Rectal smooth muscle tissue (tissue), 1 donor: ENCODE measurements at regions not wholly inside any gene's neighbourhood (a gene's known extent, or its start where the extent isn't known, plus 50 kb on each side); places are given as distances from the start of the nearest gene placed in this dataset.

ENCODE experiments used
- H3K27ac ChIP-seq: one replicate; pipeline ENCODE4 v1.7.0; 2013; ENCODE audit warnings: low read depth, low read length, inconsistent platforms
- H3K27me3 ChIP-seq: one replicate; pipeline ENCODE4 v1.7.0; 2013; ENCODE audit warnings: low read length; ENCODE audit not compliant: control insufficient read depth, insufficient read depth
- H3K36me3 ChIP-seq: one replicate; pipeline ENCODE4 v1.7.0; 2013; ENCODE audit warnings: low read length; ENCODE audit not compliant: control insufficient read depth, insufficient read depth
- H3K4me1 ChIP-seq: one replicate; pipeline ENCODE4 v1.7.0; 2013; ENCODE audit warnings: low read length; ENCODE audit not compliant: control insufficient read depth, insufficient read depth
- H3K4me3 ChIP-seq: one replicate; pipeline ENCODE4 v1.7.0; 2013; ENCODE audit warnings: low read length
- H3K9ac ChIP-seq: one replicate; pipeline ENCODE4 v1.7.0; 2013; ENCODE audit warnings: low read length

GRCh38 chr10:111246136-111246535 is 169.3 kb downstream of the ADRA2A start:
- no peak overlapping the region for H3K4me3 ChIP-seq
- H3K4me1 ChIP-seq = no peaks in the 10 kb centered on the region
- no peaks in the 10 kb centered on the region for H3K36me3 ChIP-seq
- no peak overlapping the region for H3K9ac ChIP-seq
- no peaks in the 10 kb centered on the region for H3K27me3 ChIP-seq
- no peak overlapping the region for H3K27ac ChIP-seq

GRCh38 chr10:111246814-111247452 is 170.1 kb downstream of the ADRA2A start:
- H3K27me3 ChIP-seq = no peaks in the 10 kb centered on the region

GRCh38 chr10:111247781-111248389 is 171.1 kb downstream of the ADRA2A start:
- no peaks in the 10 kb centered on the region for H3K36me3 ChIP-seq
- H3K27me3 ChIP-seq = no peaks in the 10 kb centered on the region
- no peak overlapping the region for H3K27ac ChIP-seq
- no peak overlapping the region for H3K9ac ChIP-seq
- H3K4me1 ChIP-seq = no peaks in the 10 kb centered on the region
- no peak overlapping the region for H3K4me3 ChIP-seq

More at GRCh38 chr10:111246814-111247452, 170.1 kb downstream of the ADRA2A start:
- no peaks in the 10 kb centered on the region for H3K36me3 ChIP-seq
- no peak overlapping the region for H3K9ac ChIP-seq
- H3K4me3 ChIP-seq = no peak overlapping the region
- H3K4me1 ChIP-seq = no peaks in the 10 kb centered on the region
- H3K27ac ChIP-seq = no peak overlapping the region

DNA sequence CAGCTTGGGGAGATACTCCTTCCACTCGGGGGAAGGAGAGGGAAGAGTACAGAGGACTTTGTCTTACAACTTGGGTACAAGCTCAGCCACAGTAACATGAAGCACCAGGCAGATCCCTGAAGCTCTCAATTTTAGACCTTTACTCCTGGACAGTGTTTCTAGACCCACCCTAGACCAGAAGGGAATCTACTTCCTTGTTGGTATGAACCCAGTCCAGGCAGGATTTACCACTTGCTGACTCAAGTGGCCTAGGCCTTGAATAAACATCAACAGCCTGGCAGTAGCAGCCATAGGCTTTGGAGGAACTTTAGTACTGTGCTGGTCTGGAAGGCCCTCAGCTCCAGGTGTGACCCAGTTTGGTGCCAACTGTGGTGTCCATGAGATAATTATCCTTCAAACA is 173.1 kb downstream of the ADRA2A start:
- no peaks in the 10 kb centered on the region for H3K27me3 ChIP-seq
- no peak overlapping the region for H3K4me3 ChIP-seq
- no peaks in the 10 kb centered on the region for H3K4me1 ChIP-seq
- H3K36me3 ChIP-seq = no peaks in the 10 kb centered on the region
- H3K9ac ChIP-seq = no peak overlapping the region
- no peak overlapping the region for H3K27ac ChIP-seq

- no peaks in the 10 kb centered on the region for H3K27me3 ChIP-seq
- H3K4me3 ChIP-seq = no peak overlapping the region
- no peaks in the 10 kb centered on the region for H3K4me1 ChIP-seq
- no peak overlapping the region for H3K27ac ChIP-seq
- H3K36me3 ChIP-seq = no peaks in the 10 kb centered on the region
- H3K9ac ChIP-seq = no peak overlapping the region
Measured at GRCh38 chr10:111261081-111261615, 184.3 kb downstream of the ADRA2A start.

GRCh38 chr10:111265341-111265740 is 188.5 kb downstream of the ADRA2A start:
- Histone ChIP-seq H3K9ac (no peak overlapping the region), H3K27ac (no peak overlapping the region), H3K36me3 (no peaks in the 10 kb centered on the region), H3K4me1 (no peaks in the 10 kb centered on the region), H3K4me3 (no peak overlapping the region), H3K27me3 (no peaks in the 10 kb centered on the region)

- Histone ChIP-seq H3K9ac (no peak overlapping the region), H3K4me3 (no peak overlapping the region), H3K36me3 (no peaks in the 10 kb centered on the region), H3K4me1 (no peaks in the 10 kb centered on the region), H3K27me3 (no peaks in the 10 kb centered on the region), H3K27ac (no peak overlapping the region)
Measured at GRCh38 chr10:111266165-111266564, 189.3 kb downstream of the ADRA2A start.

DNA sequence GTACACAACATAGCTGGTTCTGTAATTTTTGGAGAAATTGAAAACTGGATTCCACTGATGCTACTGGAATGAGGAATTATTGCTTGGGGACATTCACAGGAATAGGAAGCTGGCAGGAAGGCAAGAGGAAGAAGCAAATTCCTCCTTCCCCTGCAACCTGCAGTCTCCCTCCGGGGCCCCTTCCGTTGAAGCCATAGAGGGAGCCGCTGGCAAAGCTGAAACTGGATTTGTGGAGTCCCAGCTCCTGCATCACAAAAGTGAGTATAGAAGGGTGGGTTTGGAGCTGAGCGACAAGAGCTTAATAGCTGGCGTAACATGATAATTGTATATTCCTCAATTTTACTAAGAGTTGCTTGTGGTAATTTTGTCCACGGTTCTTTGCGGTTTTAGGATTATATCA is 190.8 kb downstream of the ADRA2A start:
- no peak overlapping the region for H3K4me3 ChIP-seq
- H3K27me3 ChIP-seq = no peaks in the 10 kb centered on the region
- H3K9ac ChIP-seq = no peak overlapping the region
- H3K27ac ChIP-seq = no peak overlapping the region
- no peaks in the 10 kb centered on the region for H3K36me3 ChIP-seq
- H3K4me1 ChIP-seq = no peaks in the 10 kb centered on the region

GRCh38 chr10:111273235-111273634 is 196.4 kb downstream of the ADRA2A start:
- Histone ChIP-seq H3K36me3 (no peaks in the 10 kb centered on the region), H3K9ac (no peak overlapping the region), H3K27me3 (no peaks in the 10 kb centered on the region), H3K4me3 (no peak overlapping the region), H3K4me1 (no peaks in the 10 kb centered on the region), H3K27ac (no peak overlapping the region)

DNA sequence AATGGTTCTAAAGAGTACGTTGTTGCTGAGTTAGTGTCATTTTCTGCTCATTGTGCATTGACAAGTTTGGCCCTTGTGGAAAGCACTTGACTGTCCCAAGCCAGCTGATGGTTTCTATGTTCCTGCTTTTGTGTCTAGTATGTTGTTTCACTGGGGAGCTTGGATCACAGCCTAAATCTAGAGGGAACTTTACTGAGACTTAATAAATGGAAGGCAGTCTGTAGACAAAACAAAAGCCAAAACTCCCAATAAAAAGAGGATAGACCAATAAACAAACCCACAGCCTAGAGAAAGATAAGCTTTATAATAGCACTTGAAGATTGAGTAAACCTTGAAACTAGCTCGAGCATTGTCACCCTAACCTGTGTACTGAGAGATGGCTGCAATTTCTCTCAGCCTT is 196.8 kb downstream of the ADRA2A start:
- H3K9ac ChIP-seq = no peak overlapping the region
- no peak overlapping the region for H3K4me3 ChIP-seq
- no peaks in the 10 kb centered on the region for H3K36me3 ChIP-seq
- no peak overlapping the region for H3K27ac ChIP-seq
- H3K27me3 ChIP-seq = no peaks in the 10 kb centered on the region
- H3K4me1 ChIP-seq = no peaks in the 10 kb centered on the region

- Histone ChIP-seq H3K4me3 (no peak overlapping the region), H3K36me3 (no peaks in the 10 kb centered on the region), H3K27me3 (no peaks in the 10 kb centered on the region), H3K9ac (no peak overlapping the region), H3K27ac (no peak overlapping the region), H3K4me1 (no peaks in the 10 kb centered on the region)
Measured at GRCh38 chr10:111275091-111275490, 198.3 kb downstream of the ADRA2A start.

DNA sequence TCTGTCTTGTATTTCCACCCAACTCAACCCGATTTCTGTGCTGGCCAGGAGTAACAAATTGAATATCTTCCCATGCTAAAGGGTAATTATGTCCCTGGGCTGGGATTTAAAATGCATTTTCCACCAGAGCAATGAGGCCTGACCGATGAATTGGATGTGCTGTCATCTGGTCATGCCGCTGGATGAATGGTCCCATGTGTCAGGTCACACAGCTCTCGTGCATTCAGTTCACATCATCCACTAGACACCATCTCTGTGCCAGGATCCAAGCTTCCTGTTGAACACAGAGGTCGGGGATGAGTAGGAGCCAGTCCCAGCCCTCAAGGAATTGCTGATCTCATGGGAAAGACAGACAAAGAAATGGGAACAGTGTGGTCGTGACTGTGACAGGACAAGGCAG is 200.8 kb downstream of the ADRA2A start:
- no peak overlapping the region for H3K27ac ChIP-seq
- H3K36me3 ChIP-seq = no peaks in the 10 kb centered on the region
- H3K9ac ChIP-seq = no peak overlapping the region
- no peak overlapping the region for H3K4me3 ChIP-seq
- H3K4me1 ChIP-seq = no peaks in the 10 kb centered on the region
- H3K27me3 ChIP-seq = no peaks in the 10 kb centered on the region

DNA sequence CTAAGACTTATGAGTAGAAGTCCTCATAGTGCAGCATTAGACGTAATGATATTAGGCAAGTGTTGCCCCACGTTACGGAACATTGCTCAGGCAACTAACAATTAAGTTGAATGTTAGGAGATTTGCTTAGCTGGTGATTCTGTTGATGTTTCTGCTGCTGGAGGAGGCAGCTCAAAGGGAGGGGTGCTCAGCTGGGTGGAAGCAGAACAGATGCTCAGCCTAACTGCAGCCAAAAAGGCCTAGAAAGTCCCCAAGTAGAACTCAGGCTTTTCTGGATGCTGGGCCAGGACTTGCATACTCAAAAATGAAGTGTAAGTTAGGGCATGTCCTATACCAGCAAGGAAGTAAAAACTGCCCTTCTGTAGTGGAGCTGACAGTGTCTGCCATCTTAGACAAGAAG is 201.4 kb downstream of the ADRA2A start:
- no peak overlapping the region for H3K9ac ChIP-seq
- no peak overlapping the region for H3K4me3 ChIP-seq
- H3K27ac ChIP-seq = no peak overlapping the region

More for the DNA sequence above, 201.4 kb downstream of the ADRA2A start:
- H3K4me1 ChIP-seq = no peaks in the 10 kb centered on the region
- H3K36me3 ChIP-seq = no peaks in the 10 kb centered on the region
- H3K27me3 ChIP-seq = no peaks in the 10 kb centered on the region
